HFF-Myc (cell line): ENCODE measurements at regions not wholly inside any gene's neighbourhood (a gene's known extent, or its start where the extent isn't known, plus 50 kb on each side); places are given as distances from the start of the nearest gene placed in this dataset.

Experiments used
- DNase-seq: peaks from one replicate; pipeline ENCODE4 v3.0.0-alpha.2; 2011; ENCODE audit warnings: low read depth; ENCODE audit errors: extremely low read depth
- H3K4me3 ChIP-seq: replicated peaks from 2 replicates; pipeline ENCODE4 v1.5.1; 2011; ENCODE audit warnings: low read depth, mild to moderate bottlenecking, control low read depth, low read length
- TF ChIP-seq, protein P1 (sequence below): IDR thresholded peaks from 2 replicates; pipeline ENCODE4 v1.5.1; 2012; ENCODE audit warnings: mild to moderate bottlenecking, low read depth, low read length, control low read depth; ENCODE audit errors: missing control alignments

DNA sequence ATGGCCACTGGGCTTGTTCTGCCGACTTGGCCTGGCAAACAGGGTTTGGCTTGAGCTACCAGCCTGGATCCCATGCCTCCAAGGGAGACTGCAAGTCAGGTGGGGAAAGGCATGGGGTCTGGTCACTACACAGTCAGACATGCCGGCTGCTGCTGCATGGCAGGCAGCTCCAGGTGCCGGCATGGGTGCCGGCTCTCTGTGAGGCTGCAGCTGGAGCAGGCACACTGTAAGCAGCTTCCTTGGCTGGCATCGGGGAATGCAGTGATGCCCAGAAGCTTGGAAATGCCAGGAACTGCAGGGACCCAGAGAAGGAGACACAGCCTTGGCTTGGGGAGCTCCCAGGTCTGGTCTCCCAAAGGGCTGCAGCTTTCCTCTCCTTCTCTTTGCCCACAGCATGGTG, 305.5 kb upstream of the NRG3 start:
- H3K4me3 ChIP-seq: no peak overlapping the region
- TF ChIP-seq, protein P1, sequence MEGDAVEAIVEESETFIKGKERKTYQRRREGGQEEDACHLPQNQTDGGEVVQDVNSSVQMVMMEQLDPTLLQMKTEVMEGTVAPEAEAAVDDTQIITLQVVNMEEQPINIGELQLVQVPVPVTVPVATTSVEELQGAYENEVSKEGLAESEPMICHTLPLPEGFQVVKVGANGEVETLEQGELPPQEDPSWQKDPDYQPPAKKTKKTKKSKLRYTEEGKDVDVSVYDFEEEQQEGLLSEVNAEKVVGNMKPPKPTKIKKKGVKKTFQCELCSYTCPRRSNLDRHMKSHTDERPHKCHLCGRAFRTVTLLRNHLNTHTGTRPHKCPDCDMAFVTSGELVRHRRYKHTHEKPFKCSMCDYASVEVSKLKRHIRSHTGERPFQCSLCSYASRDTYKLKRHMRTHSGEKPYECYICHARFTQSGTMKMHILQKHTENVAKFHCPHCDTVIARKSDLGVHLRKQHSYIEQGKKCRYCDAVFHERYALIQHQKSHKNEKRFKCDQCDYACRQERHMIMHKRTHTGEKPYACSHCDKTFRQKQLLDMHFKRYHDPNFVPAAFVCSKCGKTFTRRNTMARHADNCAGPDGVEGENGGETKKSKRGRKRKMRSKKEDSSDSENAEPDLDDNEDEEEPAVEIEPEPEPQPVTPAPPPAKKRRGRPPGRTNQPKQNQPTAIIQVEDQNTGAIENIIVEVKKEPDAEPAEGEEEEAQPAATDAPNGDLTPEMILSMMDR: no peak
- no peak for DNase-seq

DNA sequence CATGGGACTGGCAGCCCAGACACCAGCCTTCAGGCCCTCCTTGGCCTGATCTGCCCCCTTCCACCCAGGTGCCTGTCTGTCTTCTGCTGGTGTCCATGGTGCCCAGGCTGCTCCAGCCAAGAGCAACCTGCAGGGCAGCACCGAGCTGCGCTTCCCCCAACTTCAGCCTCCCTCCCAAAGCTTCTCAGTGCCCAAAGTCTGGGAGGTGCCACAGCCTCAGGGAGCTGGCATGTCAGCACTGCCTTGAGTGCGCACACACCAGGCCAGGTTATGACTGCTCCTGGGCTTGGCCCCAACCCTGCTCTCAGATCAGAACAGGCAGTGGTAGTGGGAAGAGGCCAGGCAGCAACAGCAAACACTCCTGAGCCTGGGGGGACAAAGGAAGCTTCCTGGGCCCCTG, 304.6 kb upstream of the NRG3 start:
- DNase-seq: no peak
- TF ChIP-seq, protein P1: no peak

DNA sequence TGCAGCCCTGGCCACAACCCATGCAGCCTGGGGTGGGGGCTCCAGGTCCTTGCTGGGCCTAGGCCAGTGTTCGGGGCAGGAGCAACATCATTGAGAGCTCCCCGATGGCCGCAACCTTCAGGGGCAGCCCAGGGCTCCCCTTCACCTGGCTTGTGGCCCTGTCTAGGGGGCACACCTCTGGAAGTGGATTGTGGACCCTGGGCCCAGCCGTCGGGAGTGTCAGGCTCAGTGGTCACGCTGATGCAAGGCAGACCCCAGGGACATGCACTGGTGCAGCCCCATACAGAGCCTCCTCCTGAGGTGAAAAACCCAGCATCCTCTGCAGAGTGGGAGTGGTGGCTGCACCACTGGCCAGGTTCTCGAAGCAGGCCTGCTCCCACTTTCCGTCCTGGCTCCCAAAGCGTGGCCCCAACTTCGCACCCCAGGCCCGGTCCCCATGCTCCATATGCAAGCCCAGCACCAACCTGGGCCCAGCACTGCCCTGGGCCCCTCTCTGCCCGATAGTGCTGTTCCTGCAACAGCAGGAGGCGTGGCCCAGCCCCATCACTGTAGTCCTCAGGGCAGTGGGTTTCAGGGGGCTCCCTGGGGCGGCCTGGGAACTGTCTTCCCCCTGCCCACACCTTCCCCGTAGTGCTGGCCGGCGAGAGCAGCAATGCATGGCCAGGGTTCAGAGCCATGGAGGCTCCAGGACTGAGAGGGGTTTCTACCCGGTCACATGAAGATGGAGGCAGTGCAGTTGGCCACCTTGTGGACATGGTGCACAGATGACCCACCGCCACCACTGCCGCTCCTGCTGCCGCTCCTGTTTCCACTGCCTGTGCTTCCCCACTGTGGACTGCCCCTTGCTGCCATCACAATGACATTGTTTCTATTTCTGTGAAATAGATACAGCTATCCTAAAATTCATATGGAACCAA, 303.9 kb upstream of the NRG3 start:
- no peak for DNase-seq
- TF ChIP-seq, protein P1: no peak
- H3K4me3 ChIP-seq: no peak overlapping the region

More for the DNA sequence above, 304.6 kb upstream of the NRG3 start:
- no peak overlapping the region for H3K4me3 ChIP-seq

DNA sequence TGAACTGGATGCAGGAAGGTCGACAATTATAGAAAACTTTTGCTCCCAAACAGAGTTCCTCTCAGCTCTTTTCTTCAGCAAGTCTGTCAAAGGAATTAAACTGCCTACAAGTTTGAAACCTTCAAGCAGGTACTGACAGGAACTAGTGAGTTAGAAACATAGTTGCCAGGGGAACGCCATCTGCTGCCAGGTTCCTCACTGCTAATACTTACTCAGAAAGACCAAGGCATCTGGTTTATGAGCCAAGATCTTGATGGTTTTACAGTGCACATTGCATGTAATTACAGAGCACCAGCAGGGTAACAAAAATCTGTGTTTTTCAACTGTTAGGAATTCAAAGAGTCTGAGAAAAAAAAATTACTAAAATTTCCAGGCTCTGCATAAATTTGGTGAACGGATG, 300.0 kb upstream of the NRG3 start:
- no peak overlapping the region for H3K4me3 ChIP-seq
- TF ChIP-seq, protein P1: no peak
- DNase-seq: no peak

DNA sequence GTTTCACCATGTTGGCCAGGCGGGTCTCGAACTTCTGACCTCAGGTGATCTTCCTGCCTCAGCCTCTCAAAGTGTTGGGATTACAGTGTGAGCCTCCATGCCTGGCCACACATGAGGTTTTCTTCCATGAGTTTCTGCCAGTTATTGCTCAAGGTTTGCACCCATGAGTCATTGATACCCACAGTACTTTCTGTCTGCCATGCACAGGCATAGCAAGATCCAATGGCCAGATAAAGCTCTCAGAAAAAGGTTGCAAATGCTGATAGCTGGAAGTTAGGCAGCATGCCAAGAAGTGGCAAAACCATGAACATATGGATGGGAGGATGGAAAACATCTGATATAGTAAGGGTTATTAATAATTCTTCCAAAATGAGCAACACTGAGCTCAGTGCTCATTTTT, 298.7 kb upstream of the NRG3 start:
- TF ChIP-seq, protein P1: no peak
- no peak for DNase-seq
- no peak overlapping the region for H3K4me3 ChIP-seq

DNA sequence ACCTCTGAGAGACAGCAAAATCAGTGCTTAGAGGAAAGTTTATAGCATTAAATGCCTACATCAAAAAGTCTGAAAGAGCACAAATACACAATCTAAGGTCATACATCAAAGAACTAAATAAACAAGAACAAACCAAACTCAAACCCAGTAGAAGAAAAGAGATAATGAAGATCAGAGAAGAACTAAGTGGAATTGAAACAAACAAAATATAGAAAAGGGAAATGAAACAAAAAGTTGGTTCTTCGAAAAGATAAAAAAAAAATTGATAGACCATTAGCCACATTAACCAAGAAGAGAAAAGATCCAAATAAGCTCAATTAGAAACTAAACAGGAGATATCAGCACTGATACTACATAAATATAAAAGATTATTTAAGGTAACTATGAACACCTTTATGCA, 280.0 kb upstream of the NRG3 start:
- no peak for DNase-seq

More for the DNA sequence above, 280.0 kb upstream of the NRG3 start:
- TF ChIP-seq, protein P1: no peak
- H3K4me3 ChIP-seq: no peak overlapping the region
